MM.1S (cell line): ENCODE measurements at regions not wholly inside any gene's neighbourhood (a gene's known extent, or its start where the extent isn't known, plus 50 kb on each side); places are given as distances from the start of the nearest gene placed in this dataset.

Experiments
- DNase-seq: peaks from one replicate; pipeline ENCODE4 v3.0.0-alpha.2; 2015
- H2AFZ ChIP-seq: fragments of 300-600 bp; sonication (generic); 2 replicates; pipeline ENCODE4 v1.6.0; 2016; ENCODE audit warnings: antibody characterized with exemption, low read length
- H3F3A ChIP-seq: fragments of 300-600 bp; sonication (generic); 2 replicates; pipeline ENCODE4 v1.6.1; 2016; ENCODE audit warnings: mild to moderate bottlenecking, antibody characterized with exemption, low read length, moderate library complexity, mixed read lengths; ENCODE audit not compliant: insufficient read depth
- H3K27ac ChIP-seq: fragments of 300-600 bp; sonication (generic); 2 replicates; pipeline ENCODE4 v1.5.1; 2016; ENCODE audit warnings: mild to moderate bottlenecking, low read length
- H3K27me3 ChIP-seq: fragments of 300-600 bp; sonication (generic); replicated peaks from 2 replicates; pipeline ENCODE4 v1.6.0; 2016; ENCODE audit warnings: low read length; ENCODE audit not compliant: insufficient read depth
- H3K36me3 ChIP-seq: fragments of 300-600 bp; sonication (generic); replicated peaks from 2 replicates; pipeline ENCODE4 v1.6.1; 2016; ENCODE audit warnings: mild to moderate bottlenecking, low read length, mixed read lengths; ENCODE audit not compliant: insufficient read depth
- H3K4me1 ChIP-seq: fragments of 300-600 bp; sonication (generic); 2 replicates; pipeline ENCODE4 v1.6.1; 2016; ENCODE audit warnings: low read length, mixed read lengths
- H3K4me2 ChIP-seq: fragments of 300-600 bp; sonication (generic); 2 replicates; pipeline ENCODE4 v1.6.0; 2016; ENCODE audit warnings: low read depth, low read length
- H3K4me3 ChIP-seq: fragments of 300-600 bp; sonication (generic); 2 replicates; pipeline ENCODE4 v1.5.1; 2016; ENCODE audit warnings: low read length, mixed read lengths
- H3K79me2 ChIP-seq: fragments of 300-600 bp; sonication (generic); 2 replicates; pipeline ENCODE4 v1.6.1; 2016; ENCODE audit warnings: mixed run types, low read length, mixed read lengths
- H3K9ac ChIP-seq: fragments of 300-600 bp; sonication (generic); 2 replicates; pipeline ENCODE4 v1.6.1; 2016; ENCODE audit warnings: low read length, mixed read lengths
- H3K9me2 ChIP-seq: fragments of 300-600 bp; sonication (generic); replicated peaks from 2 replicates; pipeline ENCODE4 v1.6.1; 2016; ENCODE audit warnings: mild to moderate bottlenecking, low read length, mixed read lengths; ENCODE audit not compliant: insufficient read depth
- H3K9me3 ChIP-seq: fragments of 300-600 bp; sonication (generic); replicated peaks from 2 replicates; pipeline ENCODE4 v1.6.1; 2016; ENCODE audit warnings: mild to moderate bottlenecking, low read length, mixed read lengths; ENCODE audit not compliant: insufficient read depth
- H4K20me1 ChIP-seq: fragments of 300-600 bp; sonication (generic); 2 replicates; pipeline ENCODE4 v1.6.1; 2016; ENCODE audit warnings: mild to moderate bottlenecking, low read length, moderate library complexity, mixed read lengths; ENCODE audit not compliant: insufficient read depth
- EZH2 ChIP-seq: fragments of 300-600 bp; sonication (generic); optimal IDR thresholded peaks from 2 replicates; pipeline ENCODE3; 2017; ENCODE audit warnings: low read depth, mild to moderate bottlenecking, antibody characterized with exemption, low read length, mixed read lengths
- EZH2phosphoT487 ChIP-seq: fragments of 300-600 bp; sonication (generic); IDR thresholded peaks from 2 replicates; pipeline ENCODE4 v1.6.1; 2018; ENCODE audit warnings: antibody characterized with exemption, low read length
- TF ChIP-seq, protein P1 (sequence below): fragments of 300-600 bp; sonication (generic); IDR thresholded peaks from 2 replicates; pipeline ENCODE4 v1.5.1; 2016; ENCODE audit warnings: antibody characterized with exemption, low read length, mixed read lengths

DNA sequence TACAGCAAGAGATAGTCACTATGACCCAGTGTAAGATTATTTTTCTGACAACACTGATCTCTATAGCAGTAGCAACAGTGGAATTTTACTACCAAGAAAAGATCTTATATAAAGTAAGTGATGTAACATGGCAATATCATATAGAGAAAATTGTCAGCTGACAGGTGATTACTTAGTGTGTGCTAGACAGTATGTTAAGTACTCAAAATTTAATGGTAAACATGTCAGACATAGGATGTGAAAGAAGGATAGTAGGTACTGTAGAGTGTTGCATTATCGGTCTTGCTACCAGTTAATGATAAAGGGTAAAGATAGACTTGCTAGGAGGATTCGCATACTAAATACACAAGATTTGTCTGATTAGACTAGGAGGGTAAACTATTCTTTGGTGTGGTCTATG is 247.4 kb downstream of the CYLC2 start:
- no peak for TF ChIP-seq EZH2
- no peak for TF ChIP-seq EZH2phosphoT487
- TF ChIP-seq, protein P1, sequence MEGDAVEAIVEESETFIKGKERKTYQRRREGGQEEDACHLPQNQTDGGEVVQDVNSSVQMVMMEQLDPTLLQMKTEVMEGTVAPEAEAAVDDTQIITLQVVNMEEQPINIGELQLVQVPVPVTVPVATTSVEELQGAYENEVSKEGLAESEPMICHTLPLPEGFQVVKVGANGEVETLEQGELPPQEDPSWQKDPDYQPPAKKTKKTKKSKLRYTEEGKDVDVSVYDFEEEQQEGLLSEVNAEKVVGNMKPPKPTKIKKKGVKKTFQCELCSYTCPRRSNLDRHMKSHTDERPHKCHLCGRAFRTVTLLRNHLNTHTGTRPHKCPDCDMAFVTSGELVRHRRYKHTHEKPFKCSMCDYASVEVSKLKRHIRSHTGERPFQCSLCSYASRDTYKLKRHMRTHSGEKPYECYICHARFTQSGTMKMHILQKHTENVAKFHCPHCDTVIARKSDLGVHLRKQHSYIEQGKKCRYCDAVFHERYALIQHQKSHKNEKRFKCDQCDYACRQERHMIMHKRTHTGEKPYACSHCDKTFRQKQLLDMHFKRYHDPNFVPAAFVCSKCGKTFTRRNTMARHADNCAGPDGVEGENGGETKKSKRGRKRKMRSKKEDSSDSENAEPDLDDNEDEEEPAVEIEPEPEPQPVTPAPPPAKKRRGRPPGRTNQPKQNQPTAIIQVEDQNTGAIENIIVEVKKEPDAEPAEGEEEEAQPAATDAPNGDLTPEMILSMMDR: no peak
- no peaks in the 10 kb centered on the region for H4K20me1 ChIP-seq

DNA sequence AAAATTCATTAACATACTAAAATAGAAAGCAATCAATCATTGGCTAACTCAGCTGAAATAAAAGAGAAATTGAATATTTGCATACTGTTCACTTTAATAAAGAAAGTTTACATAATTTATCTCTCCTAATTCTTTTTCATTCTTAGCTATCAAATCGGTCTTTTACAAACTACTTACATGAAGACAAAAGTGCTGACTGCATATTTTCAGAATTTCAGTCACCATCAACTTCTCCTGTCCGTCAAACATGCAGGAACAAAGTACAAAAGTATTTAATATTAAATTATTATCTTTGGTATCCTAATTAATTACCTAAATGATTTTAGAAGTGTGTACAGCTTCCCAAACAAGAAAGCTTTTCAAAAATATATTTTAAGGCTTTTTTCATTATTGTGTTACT is 248.4 kb downstream of the CYLC2 start:
- Histone ChIP-seq H3K27me3 (no peaks in the 10 kb centered on the region), H3F3A (no peaks in the 10 kb centered on the region), H3K4me1 (0 out of 2 replicates have a peak, but pooled peaks cover 4% of the 10 kb centered on the region), H3K4me3 (no peak overlapping the region), H3K9me3 (no peaks in the 10 kb centered on the region), H3K9me2 (no peaks in the 10 kb centered on the region), H2AFZ (no peak overlapping the region), H3K36me3 (no peaks in the 10 kb centered on the region), H3K9ac (no peak overlapping the region), H4K20me1 (no peaks in the 10 kb centered on the region), H3K4me2 (no peak overlapping the region), H3K27ac (no peak overlapping the region), H3K79me2 (no peaks in the 10 kb centered on the region)
- no peak for TF ChIP-seq EZH2
- no peak for TF ChIP-seq EZH2phosphoT487
- TF ChIP-seq, protein P1: no peak
- DNase-seq: no peak

More for the DNA sequence above, 247.4 kb downstream of the CYLC2 start:
- H3K4me3 ChIP-seq: no peak overlapping the region
- no peaks in the 10 kb centered on the region for H3K9me2 ChIP-seq
- no peaks in the 10 kb centered on the region for H3F3A ChIP-seq
- H3K4me1 ChIP-seq: 0 out of 2 replicates have a peak, but pooled peaks cover 4% of the 10 kb centered on the region
- no peak overlapping the region for H2AFZ ChIP-seq
- H3K27me3 ChIP-seq: no peaks in the 10 kb centered on the region
- no peak overlapping the region for H3K9ac ChIP-seq
- H3K79me2 ChIP-seq: no peaks in the 10 kb centered on the region
- H3K27ac ChIP-seq: no peak overlapping the region
- no peaks in the 10 kb centered on the region for H3K36me3 ChIP-seq
- no peak for DNase-seq
- no peaks in the 10 kb centered on the region for H3K9me3 ChIP-seq
- no peak overlapping the region for H3K4me2 ChIP-seq

DNA sequence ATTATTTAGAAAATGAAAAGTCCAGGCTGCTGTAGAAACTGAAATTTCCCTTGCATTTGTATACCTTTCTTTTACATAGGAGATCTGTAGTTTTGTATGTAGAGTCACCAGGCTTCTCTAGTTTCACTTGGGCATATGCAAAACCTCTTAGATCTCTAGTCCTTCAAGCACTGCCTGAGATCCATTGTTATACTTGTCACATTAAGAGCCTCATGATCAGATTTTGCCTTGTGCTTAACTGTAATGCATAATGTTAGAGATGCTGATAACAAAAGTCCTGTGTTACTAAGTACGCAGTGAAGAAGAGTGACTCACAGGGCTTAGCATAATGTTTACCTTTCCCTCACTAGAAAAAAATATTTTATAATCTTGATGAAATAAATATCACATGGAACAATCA is 250.2 kb downstream of the CYLC2 start:
- Histone ChIP-seq H3K9me3 (no peaks in the 10 kb centered on the region), H3K4me1 (0 out of 2 replicates have a peak, but pooled peaks cover 4% of the 10 kb centered on the region), H3K9me2 (no peaks in the 10 kb centered on the region), H3K27ac (no peak overlapping the region), H3K79me2 (no peaks in the 10 kb centered on the region), H3K27me3 (no peaks in the 10 kb centered on the region), H3K4me3 (no peak overlapping the region), H3K4me2 (no peak overlapping the region), H3F3A (no peaks in the 10 kb centered on the region), H3K9ac (no peak overlapping the region), H3K36me3 (no peaks in the 10 kb centered on the region), H4K20me1 (no peaks in the 10 kb centered on the region), H2AFZ (no peak overlapping the region)
- DNase-seq: peak; percentile 59
- no peak for TF ChIP-seq EZH2phosphoT487
- TF ChIP-seq, protein P1: no peak
- TF ChIP-seq EZH2: no peak
